GM12878 (cell line): ENCODE measurements at regions not wholly inside any gene's neighbourhood (a gene's known extent, or its start where the extent isn't known, plus 50 kb on each side); places are given as distances from the start of the nearest gene placed in this dataset.

Experiments
- ATF7 ChIP-seq: fragments of 450-650 bp; IDR thresholded peaks from 2 replicates; pipeline ENCODE4 v1.6.1; 2016; ENCODE audit warnings: low read depth, mild to moderate bottlenecking
- BHLHE40 ChIP-seq, 2 experiments: fragments of 450-650 bp in 1 of 2; IDR thresholded peaks; 2 replicates each; pipeline ENCODE4 v1.6.1; 2011 to 2017; ENCODE audit warnings: low read depth in 2 of 2, borderline replicate concordance in 1 of 2, improper control_type of control experiment in 1 of 2, low read length in 1 of 2, mild to moderate bottlenecking in 1 of 2
- BRCA1 ChIP-seq: IDR thresholded peaks from 2 replicates; pipeline ENCODE4 v1.6.1; 2011; ENCODE audit warnings: low read depth, low read length, improper control_type of control experiment
- CTCF ChIP-seq, 3 experiments: IDR thresholded peaks in 2 of 3; conservative IDR thresholded peaks in 1 of 3; 2 replicates each; pipeline ENCODE4 v1.5.1; 2011; ENCODE audit warnings: low read depth in 3 of 3, low read length in 3 of 3, mild to moderate bottlenecking in 3 of 3, control low read depth in 2 of 3, moderate library complexity in 2 of 3, inconsistent platforms in 1 of 3, mixed read lengths in 1 of 3; ENCODE audit not compliant: control insufficient read depth in 2 of 3, insufficient read depth in 1 of 3; ENCODE audit errors: extremely low read depth in 1 of 3
- ETV6 ChIP-seq, 2 experiments: fragments of 450-650 bp in 1 of 2; IDR thresholded peaks in 1 of 2; conservative IDR thresholded peaks in 1 of 2; 2 replicates each; pipeline ENCODE4 v1.6.1; 2014; ENCODE audit warnings: antibody characterized with exemption in 1 of 2, borderline replicate concordance in 1 of 2, low read depth in 1 of 2, mild to moderate bottlenecking in 1 of 2, moderate library complexity in 1 of 2
- EZH2 ChIP-seq: IDR thresholded peaks from 2 replicates; pipeline ENCODE4 v1.6.1; 2012; ENCODE audit warnings: low read depth, mild to moderate bottlenecking, control low read depth, inconsistent platforms, low read length, borderline replicate concordance; ENCODE audit not compliant: control insufficient read depth
- GABPA ChIP-seq: IDR thresholded peaks from 2 replicates; pipeline ENCODE4 v1.6.1; 2014; ENCODE audit warnings: antibody characterized with exemption, low read depth, mild to moderate bottlenecking, inconsistent platforms
- MAX ChIP-seq: IDR thresholded peaks from 2 replicates; pipeline ENCODE4 v1.6.1; 2012; ENCODE audit warnings: low read depth, low read length, improper control_type of control experiment
- MEF2A ChIP-seq: IDR thresholded peaks from 2 replicates; pipeline ENCODE4 v1.6.1; 2011; ENCODE audit warnings: low read depth, mild to moderate bottlenecking, low read length, moderate library complexity; ENCODE audit not compliant: insufficient read depth
- MYC ChIP-seq: IDR thresholded peaks from 2 replicates; pipeline ENCODE4 v1.6.1; 2011; ENCODE audit warnings: mild to moderate bottlenecking, low read length, moderate library complexity, inconsistent platforms; ENCODE audit not compliant: insufficient read depth, insufficient replicate concordance, insufficient read length, severe bottlenecking
- POLR2A ChIP-seq: IDR thresholded peaks from 2 replicates; pipeline ENCODE4 v1.6.1; 2011; ENCODE audit warnings: low read depth, mild to moderate bottlenecking, low read length
- RCOR1 ChIP-seq: conservative IDR thresholded peaks from 2 replicates; pipeline ENCODE4 v1.6.1; 2012; ENCODE audit warnings: low read depth, low read length, improper control_type of control experiment
- REST ChIP-seq: IDR thresholded peaks from 2 replicates; pipeline ENCODE4 v1.6.1; 2012; ENCODE audit warnings: mild to moderate bottlenecking, low read depth, low read length
- TAF1 ChIP-seq: IDR thresholded peaks from 2 replicates; pipeline ENCODE4 v1.6.1; 2011; ENCODE audit warnings: mild to moderate bottlenecking, low read depth, low read length, borderline replicate concordance

GRCh38 chr3:27556887-27557286 is 72.7 kb upstream of the SLC4A7 start:
- TF ChIP-seq BHLHE40 (IDR thresholded peaks at IDR 0.05; ENCODE audit: borderline replicate concordance in 1 of 2, low read depth in 2 of 2, low read length in 1 of 2) (no peak), TAF1 (no peak), POLR2A (no peak), GABPA (no peak), CTCF (IDR thresholded peaks at IDR 0.05 in 2 of 3, conservative IDR thresholded peaks at IDR 0.05 in 1 of 3; ENCODE audit: control insufficient read depth in 2 of 3, extremely low read depth in 1 of 3, insufficient read depth in 1 of 3, low read depth in 3 of 3, low read length in 3 of 3) (no peak), MAX (no peak), EZH2 (no peak), MYC (no peak), RCOR1 (no peak), MEF2A (no peak), ATF7 (no peak), BRCA1 (no peak), ETV6 (conservative IDR thresholded peaks at IDR 0.05 in 1 of 2, IDR thresholded peaks at IDR 0.05 in 1 of 2; ENCODE audit: borderline replicate concordance in 1 of 2, low read depth in 1 of 2) (no peak), REST (no peak)
